Thyroid gland (tissue), 4 donors: ENCODE measurements at regions not wholly inside any gene's neighbourhood (a gene's known extent, or its start where the extent isn't known, plus 50 kb on each side); places are given as distances from the start of the nearest gene placed in this dataset.
"Not testable (repeated sequence)": the region's sequence is repeated elsewhere in the genome, so short reads cannot be mapped to it uniquely, and the experiment has no call there.

Source experiments
- DNase-seq, 2 donors: peaks; one replicate each; pipeline ENCODE4 v3.0.0-alpha.2; 2019
- H3K27ac ChIP-seq, 3 donors: fragments of 200-600 bp; sonication (generic); 1 replicate in 2 of 3; 2 replicates in 1 of 3; pipeline ENCODE4 v1.5.1; 2016 to 2019; ENCODE audit warnings: mild to moderate bottlenecking in 1 of 3, moderate library complexity in 1 of 3
- H3K27me3 ChIP-seq: fragments of 200-600 bp; sonication (generic); one replicate; pipeline ENCODE4 v1.5.1; 2019
- H3K36me3 ChIP-seq, 2 donors: fragments of 200-600 bp; sonication (generic); one replicate each; pipeline ENCODE4 v1.5.1; 2016 to 2019
- H3K4me1 ChIP-seq, 2 donors: fragments of 200-600 bp; sonication (generic); one replicate each; pipeline ENCODE4 v1.5.1; 2017 to 2019
- H3K4me3 ChIP-seq, 3 donors: fragments of 200-600 bp; sonication (generic); replicated peaks in 1 of 3; 1 replicate in 2 of 3; 2 replicates in 1 of 3; pipeline ENCODE4 v1.5.1; 2016; ENCODE audit warnings: mild to moderate bottlenecking in 1 of 3
- H3K9me3 ChIP-seq: fragments of 200-600 bp; sonication (generic); one replicate; pipeline ENCODE4 v1.5.1; 2017
- CTCF ChIP-seq, 6 experiments: fragments of 200-600 bp in 3 of 6; fragments of 450-650 bp in 3 of 6; sonication (generic) in 3 of 6; IDR thresholded peaks; one replicate each; pipeline ENCODE4 v1.5.1; 2016 to 2019; ENCODE audit warnings: antibody characterized with exemption in 6 of 6, mild to moderate bottlenecking in 2 of 6, inconsistent platforms in 1 of 6, moderate library complexity in 1 of 6
- POLR2A ChIP-seq, 2 donors: fragments of 450-650 bp; IDR thresholded peaks; one replicate each; pipeline ENCODE4 v1.6.1; 2017; ENCODE audit warnings: antibody characterized with exemption in 2 of 2, mild to moderate bottlenecking in 2 of 2, moderate library complexity in 1 of 2
- WGBS, 2 donors: methylation state at CpG; one replicate each; pipeline ENCODE4 v1.1.5; 2017; 5-methylcytosine and 5-hydroxymethylcytosine counted together
- intact Hi-C: fragments of 100-400 bp; cut with DNase I; formaldehyde crosslinking; loops from one replicate; pipeline ENCODE4 v1.15.1; 2023

- Histone ChIP-seq H3K27ac (no peak overlapping the region), H3K4me3 (no peak overlapping the region), H3K36me3 (no peaks in the 10 kb centered on the region), H3K27me3 (no peaks in the 10 kb centered on the region), H3K4me1 (no peaks in the 10 kb centered on the region), H3K9me3 (no peaks in the 10 kb centered on the region)
- whole genome bisulfite sequencing, 2 donors, result 44 to 47% methylated on average over 8 of the region's 8 CpGs
- DNase-seq, result no peak
- TF ChIP-seq CTCF (IDR thresholded peaks at IDR 0.05) (peak in 3 of 6 experiments; percentile 22 to 41 (median 24)), POLR2A (IDR thresholded peaks at IDR 0.05) (no peak)
- intact Hi-C loops, result no loop called here
Observed at GRCh38 chr9:12425878-12426864, 267.0 kb upstream of the TYRP1 start.

- Histone ChIP-seq H3K4me1 (no peaks in the 10 kb centered on the region), H3K27me3 (no peaks in the 10 kb centered on the region), H3K4me3 (no peak overlapping the region), H3K9me3 (no peaks in the 10 kb centered on the region), H3K27ac (no peak overlapping the region), H3K36me3 (no peaks in the 10 kb centered on the region)
- no peak for DNase-seq
- TF ChIP-seq CTCF (IDR thresholded peaks at IDR 0.05) (no peak), POLR2A (IDR thresholded peaks at IDR 0.05) (no peak)
- 83 to 92% methylated on average over 2 to 3 of the region's 3 CpGs for WGBS, 2 donors
- intact Hi-C loops, result no loop called here
Observed at GRCh38 chr9:12439267-12439666, 253.9 kb upstream of the TYRP1 start.

GRCh38 chr9:12441080-12441479 is 252.1 kb upstream of the TYRP1 start:
- H3K9me3 ChIP-seq, H3K27me3 ChIP-seq, H3K27ac ChIP-seq, DNase-seq, H3K4me3 ChIP-seq, intact Hi-C loops, H3K4me1 ChIP-seq, H3K36me3 ChIP-seq: not testable (repeated sequence)
- 79 to 86% methylated on average over 6 of the region's 6 CpGs for WGBS, 2 donors

GRCh38 chr9:12441506-12441905 is 251.7 kb upstream of the TYRP1 start:
- H3K9me3 ChIP-seq, result no peaks in the 10 kb centered on the region
- TF ChIP-seq POLR2A (IDR thresholded peaks at IDR 0.05) (no peak), CTCF (IDR thresholded peaks at IDR 0.05) (no peak)
- H3K36me3 ChIP-seq, result no peaks in the 10 kb centered on the region
- no peak overlapping the region for H3K4me3 ChIP-seq
- no peak overlapping the region for H3K27ac ChIP-seq
- no peak for DNase-seq
- intact Hi-C loops, result no loop called here
- H3K27me3 ChIP-seq, result no peaks in the 10 kb centered on the region
- H3K4me1 ChIP-seq, result no peaks in the 10 kb centered on the region
- WGBS, 2 donors, result 93 to 97% methylated on average over 1 of the region's 1 CpG

DNA sequence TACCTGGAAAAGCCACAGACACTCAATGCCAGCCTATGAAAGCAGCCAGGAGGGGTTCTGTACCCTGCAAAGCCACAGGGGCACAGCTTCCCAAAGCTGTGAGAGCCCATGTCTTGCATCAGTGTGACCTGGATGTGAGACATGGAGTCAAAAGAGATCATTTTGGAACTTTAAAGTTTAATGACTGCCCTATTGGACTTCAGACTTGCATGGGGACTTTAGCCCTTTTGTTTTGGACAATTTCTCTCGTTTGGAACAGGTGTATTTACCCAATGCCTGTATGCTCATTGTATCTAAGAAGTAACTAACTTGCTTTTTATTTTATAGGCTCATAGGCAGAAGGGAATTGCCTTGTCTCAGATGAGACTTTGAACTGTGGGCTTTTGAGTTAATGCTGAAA is 244.9 kb upstream of the TYRP1 start:
- no peak for TF ChIP-seq POLR2A (IDR thresholded peaks at IDR 0.05)
- no peak for TF ChIP-seq CTCF (IDR thresholded peaks at IDR 0.05)
- no peaks in the 10 kb centered on the region for H3K36me3 ChIP-seq
- H3K27ac ChIP-seq, result no peak overlapping the region
- 77 to 82% methylated on average over 1 of the region's 1 CpG for WGBS, 2 donors
- intact Hi-C loops, result no loop called here
- H3K27me3 ChIP-seq, result no peaks in the 10 kb centered on the region
- H3K9me3 ChIP-seq, result no peaks in the 10 kb centered on the region
- H3K4me1 ChIP-seq, result no peaks in the 10 kb centered on the region
- DNase-seq, result no peak
- H3K4me3 ChIP-seq, result no peak overlapping the region
